ENCODE measurements at regions not wholly inside any gene's neighbourhood (a gene's known extent, or its start where the extent isn't known, plus 50 kb on each side); places are given as distances from the start of the nearest gene placed in this dataset.

DNA sequence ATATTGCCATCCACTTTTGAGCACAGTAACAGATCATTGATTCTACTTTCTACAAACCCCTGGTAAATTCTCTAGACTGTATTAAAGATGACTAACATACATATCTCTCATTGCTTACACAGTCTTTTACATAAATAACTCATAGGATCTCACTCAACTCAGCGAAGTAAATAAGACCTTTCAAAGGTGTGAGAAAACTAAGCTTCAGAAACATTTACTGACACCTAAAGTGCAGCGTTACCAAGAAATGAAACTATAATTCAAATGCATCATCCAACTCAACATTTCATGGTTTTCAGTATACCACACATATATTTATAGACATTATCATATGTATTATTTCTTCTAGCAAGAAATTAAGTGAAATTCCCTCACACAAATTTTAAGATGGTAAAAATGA lies 189.8 kb downstream of the METTL4 start:
- no peak for TF ChIP-seq POLR2A (IDR thresholded peaks at IDR 0.05)
- TF ChIP-seq, protein P1, sequence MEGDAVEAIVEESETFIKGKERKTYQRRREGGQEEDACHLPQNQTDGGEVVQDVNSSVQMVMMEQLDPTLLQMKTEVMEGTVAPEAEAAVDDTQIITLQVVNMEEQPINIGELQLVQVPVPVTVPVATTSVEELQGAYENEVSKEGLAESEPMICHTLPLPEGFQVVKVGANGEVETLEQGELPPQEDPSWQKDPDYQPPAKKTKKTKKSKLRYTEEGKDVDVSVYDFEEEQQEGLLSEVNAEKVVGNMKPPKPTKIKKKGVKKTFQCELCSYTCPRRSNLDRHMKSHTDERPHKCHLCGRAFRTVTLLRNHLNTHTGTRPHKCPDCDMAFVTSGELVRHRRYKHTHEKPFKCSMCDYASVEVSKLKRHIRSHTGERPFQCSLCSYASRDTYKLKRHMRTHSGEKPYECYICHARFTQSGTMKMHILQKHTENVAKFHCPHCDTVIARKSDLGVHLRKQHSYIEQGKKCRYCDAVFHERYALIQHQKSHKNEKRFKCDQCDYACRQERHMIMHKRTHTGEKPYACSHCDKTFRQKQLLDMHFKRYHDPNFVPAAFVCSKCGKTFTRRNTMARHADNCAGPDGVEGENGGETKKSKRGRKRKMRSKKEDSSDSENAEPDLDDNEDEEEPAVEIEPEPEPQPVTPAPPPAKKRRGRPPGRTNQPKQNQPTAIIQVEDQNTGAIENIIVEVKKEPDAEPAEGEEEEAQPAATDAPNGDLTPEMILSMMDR (IDR thresholded peaks at IDR 0.05) = no peak

All from esophagus squamous epithelium (tissue), 4 donors.